ENCODE measurements at regions not wholly inside any gene's neighbourhood (a gene's known extent, or its start where the extent isn't known, plus 50 kb on each side); places are given as distances from the start of the nearest gene placed in this dataset.

GRCh38 chr2:142290931-142291330 lies 160.1 kb upstream of the LRP1B start:
- H3K27me3 ChIP-seq (ENCODE audit: control insufficient read depth in 2 of 2, insufficient read depth in 2 of 2, low read length in 2 of 2): no peaks in the 10 kb centered on the region
- H3K36me3 Mint-ChIP-seq: no peaks in the 10 kb centered on the region
- no peaks in the 10 kb centered on the region for H4K20me1 ChIP-seq (ENCODE audit: insufficient read depth, low read length)
- no peak overlapping the region for H2AFZ ChIP-seq (ENCODE audit: insufficient read depth, low read depth, low read length, poor library complexity, severe bottlenecking)
- intact Hi-C loops (cut with micrococcal nuclease): no loop called here
- H3K4me1 ChIP-seq (ENCODE audit: control insufficient read depth in 1 of 2, insufficient read depth in 2 of 2, low read length in 2 of 2): no peaks in the 10 kb centered on the region
- H3K27ac ChIP-seq (ENCODE audit: low read depth in 1 of 2, low read length in 2 of 2): no peak overlapping the region
- H3K79me2 ChIP-seq (ENCODE audit: insufficient read depth, low read length): no peaks in the 10 kb centered on the region
- no peak overlapping the region for H3K4me2 ChIP-seq (replicated peaks; ENCODE audit: extremely low read depth, low read length, poor library complexity, severe bottlenecking)
- H3K4me1 Mint-ChIP-seq: no peaks in the 10 kb centered on the region
- H3K4me3 ChIP-seq (replicated peaks in 1 of 3; ENCODE audit: low read depth in 2 of 3, low read length in 3 of 3): no peak overlapping the region
- no peak overlapping the region for H3K9ac ChIP-seq (ENCODE audit: insufficient read depth, low read length, poor library complexity, severe bottlenecking)
- no peak for DNase-seq
- peaks cover 0 to 3% (median 0%) of the 10 kb centered on the region in 3 donors for H3K27me3 Mint-ChIP-seq (ENCODE audit: low read depth in 3 of 3)
- TF ChIP-seq CTCF (IDR thresholded peaks at IDR 0.05): no peak
- no CpG with 5 or more reads among the region's 3 CpGs for WGBS (ENCODE audit: insufficient coverage)
- no peak overlapping the region for H3K4me3 Mint-ChIP-seq
- no peaks in the 10 kb centered on the region for H3K9me3 ChIP-seq (replicated peaks in 1 of 2; ENCODE audit: control insufficient read depth in 1 of 2, insufficient read depth in 1 of 2, low read length in 2 of 2)
- peaks cover 0 to 5% (median 0%) of the 10 kb centered on the region in 7 donors for H3K9me3 Mint-ChIP-seq
- H3K36me3 ChIP-seq (replicated peaks in 1 of 2; ENCODE audit: control insufficient read depth in 1 of 2, insufficient read depth in 2 of 2, low read length in 2 of 2): no peaks in the 10 kb centered on the region
- no peak overlapping the region for H3K27ac Mint-ChIP-seq

DNA sequence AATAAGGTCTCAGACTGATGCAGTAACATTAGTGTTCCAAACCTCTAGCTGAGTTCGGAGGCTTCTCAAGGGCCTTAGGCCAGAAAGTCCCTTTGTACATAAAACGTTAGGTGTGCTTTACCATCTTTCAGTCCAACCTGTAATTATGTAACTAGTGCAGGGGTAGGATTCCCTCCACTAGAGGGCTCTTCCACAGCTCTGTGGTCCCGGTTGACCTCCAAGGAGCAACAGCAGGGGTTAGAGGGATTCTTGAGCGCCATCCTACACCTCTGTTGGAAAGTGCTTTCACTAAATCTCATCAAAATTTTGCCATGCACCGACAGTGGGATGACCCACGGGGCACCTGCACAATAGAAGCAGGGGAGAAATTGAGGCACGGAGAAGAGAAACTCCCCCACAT lies 155.8 kb upstream of the LRP1B start:
- no peaks in the 10 kb centered on the region for H3K79me2 ChIP-seq (ENCODE audit: insufficient read depth, low read length)
- no peaks in the 10 kb centered on the region for H3K27me3 Mint-ChIP-seq (ENCODE audit: low read depth in 3 of 3)
- no peaks in the 10 kb centered on the region for H3K36me3 ChIP-seq (replicated peaks in 1 of 2; ENCODE audit: control insufficient read depth in 1 of 2, insufficient read depth in 2 of 2, low read length in 2 of 2)
- no peaks in the 10 kb centered on the region for H4K20me1 ChIP-seq (ENCODE audit: insufficient read depth, low read length)
- no peak for TF ChIP-seq CTCF (IDR thresholded peaks at IDR 0.05)
- H3K4me1 ChIP-seq (ENCODE audit: control insufficient read depth in 1 of 2, insufficient read depth in 2 of 2, low read length in 2 of 2): no peaks in the 10 kb centered on the region
- intact Hi-C loops (cut with micrococcal nuclease): no loop called here
- no peak overlapping the region for H3K27ac Mint-ChIP-seq
- no peaks in the 10 kb centered on the region for H3K9me3 ChIP-seq (replicated peaks in 1 of 2; ENCODE audit: control insufficient read depth in 1 of 2, insufficient read depth in 1 of 2, low read length in 2 of 2)
- no peaks in the 10 kb centered on the region for H3K27me3 ChIP-seq (ENCODE audit: control insufficient read depth in 2 of 2, insufficient read depth in 2 of 2, low read length in 2 of 2)
- H3K4me1 Mint-ChIP-seq: no peaks in the 10 kb centered on the region
- no peak overlapping the region for H3K4me3 Mint-ChIP-seq
- H3K9ac ChIP-seq (ENCODE audit: insufficient read depth, low read length, poor library complexity, severe bottlenecking): no peak overlapping the region
- peaks cover 0 to 1% (median 0%) of the 10 kb centered on the region in 7 donors for H3K9me3 Mint-ChIP-seq
- H3K27ac ChIP-seq (ENCODE audit: low read depth in 1 of 2, low read length in 2 of 2): no peak overlapping the region
- H3K4me2 ChIP-seq (replicated peaks; ENCODE audit: extremely low read depth, low read length, poor library complexity, severe bottlenecking): no peak overlapping the region
- no peak for DNase-seq
- no peak overlapping the region for H3K4me3 ChIP-seq (replicated peaks in 1 of 3; ENCODE audit: low read depth in 2 of 3, low read length in 3 of 3)
- H3K36me3 Mint-ChIP-seq: no peaks in the 10 kb centered on the region
- H2AFZ ChIP-seq (ENCODE audit: insufficient read depth, low read depth, low read length, poor library complexity, severe bottlenecking): no peak overlapping the region
- no CpG with 5 or more reads among the region's 7 CpGs for WGBS (ENCODE audit: insufficient coverage)
